CD4-positive, alpha-beta T cell treated with Interleukin-1 beta for 1 hour (primary cell): ENCODE measurements at regions not wholly inside any gene's neighbourhood (a gene's known extent, or its start where the extent isn't known, plus 50 kb on each side); places are given as distances from the start of the nearest gene placed in this dataset.
"Not testable (repeated sequence)": the region's sequence is repeated elsewhere in the genome, so short reads cannot be mapped to it uniquely, and the experiment has no call there.

Experiments
- DNase-seq, 2 donors: peaks; one replicate each; pipeline ENCODE4 v3.0.0-alpha.2; 2020 to 2022

DNA sequence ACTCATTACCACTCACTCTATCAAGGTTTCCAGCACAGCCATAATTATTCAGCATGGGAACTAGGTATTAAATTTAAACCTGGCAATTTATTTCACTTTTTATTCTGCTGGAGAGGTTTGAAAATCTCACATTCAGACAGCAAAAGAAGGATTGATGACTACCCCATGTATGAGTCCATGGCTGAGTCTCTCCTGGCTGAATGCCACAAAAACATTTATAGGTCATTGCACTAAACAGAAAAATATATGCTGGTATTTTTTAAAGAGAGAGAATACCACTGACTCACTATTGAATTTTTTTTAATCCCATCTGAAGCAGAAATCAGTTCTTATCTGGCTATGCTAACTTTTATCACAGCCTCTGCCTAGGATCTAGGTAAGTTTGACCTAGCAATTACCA lies 336.3 kb downstream of the PPP1R3A start:
- no peak for DNase-seq

- not testable (repeated sequence) for DNase-seq
Observed at GRCh38 chr7:113563257-113563656, 355.6 kb downstream of the PPP1R3A start.

GRCh38 chr7:113562801-113563200 lies 356.0 kb downstream of the PPP1R3A start:
- DNase-seq = no peak

DNA sequence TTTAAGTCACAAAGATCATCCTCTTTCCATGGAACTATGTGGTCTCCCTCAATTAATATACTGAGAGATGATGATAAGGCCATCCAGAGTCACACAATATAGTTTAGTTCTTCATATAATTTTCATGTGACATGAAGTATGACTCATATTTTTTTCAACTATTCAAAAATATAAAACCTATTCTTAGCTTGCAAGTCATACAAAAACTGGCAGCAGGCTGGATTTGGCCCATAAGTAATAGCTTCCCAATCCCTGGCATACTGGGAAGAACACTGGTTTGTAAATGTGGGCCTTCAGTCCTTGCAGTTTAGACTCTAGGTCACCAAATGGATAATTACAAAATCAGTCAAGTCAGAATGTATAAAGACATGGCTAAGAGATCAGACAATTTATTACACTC lies 356.6 kb downstream of the PPP1R3A start:
- no peak for DNase-seq

- no peak for DNase-seq
Observed at GRCh38 chr7:113561446-113561845, 357.4 kb downstream of the PPP1R3A start.

GRCh38 chr7:113550966-113551365 lies 367.8 kb downstream of the PPP1R3A start:
- DNase-seq = no peak

- no peak for DNase-seq
Observed at GRCh38 chr7:113548561-113548960, 370.2 kb downstream of the PPP1R3A start.

DNA sequence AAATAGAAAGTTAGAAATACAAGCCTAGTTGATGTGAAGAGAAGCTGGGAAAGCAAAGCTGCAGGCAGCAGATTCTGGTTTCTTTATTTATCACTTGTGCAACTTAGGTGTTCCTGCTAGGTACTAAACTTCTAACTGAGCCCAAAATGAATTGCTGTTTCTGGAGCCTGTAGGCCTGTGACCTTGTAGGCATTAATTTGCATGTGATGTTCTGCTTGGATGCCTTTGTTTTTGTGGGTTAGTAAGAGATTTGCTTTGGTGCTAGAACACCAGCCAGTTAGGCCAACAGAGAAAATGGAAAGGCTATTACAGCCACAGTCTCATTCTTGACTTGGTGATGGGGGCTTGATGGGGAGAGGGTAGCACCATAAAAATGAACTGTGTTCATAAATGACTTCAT lies 370.7 kb downstream of the PPP1R3A start:
- no peak for DNase-seq

GRCh38 chr7:113521468-113521867 lies 397.3 kb downstream of the PPP1R3A start:
- DNase-seq = no peak

DNA sequence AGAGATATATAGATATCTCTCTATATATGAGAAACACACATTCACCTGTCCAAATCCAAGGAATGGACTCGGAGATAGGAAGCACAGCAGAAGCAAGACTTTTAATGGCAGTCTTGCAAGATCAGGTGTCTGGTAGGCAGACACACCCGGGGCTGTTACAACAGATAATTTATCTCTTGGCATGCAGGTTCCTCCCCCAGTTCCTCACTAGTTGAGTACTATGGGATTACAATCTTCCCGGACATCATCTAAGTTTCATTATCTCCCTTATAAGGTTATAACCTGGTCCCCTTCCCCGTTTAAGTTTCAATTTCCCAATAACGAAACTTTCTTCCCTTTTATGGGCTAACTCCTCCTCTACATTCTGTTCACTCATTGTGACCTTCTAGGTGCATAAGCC lies 399.3 kb downstream of the PPP1R3A start:
- DNase-seq = no peak

- no peak for DNase-seq
Observed at GRCh38 chr7:113504691-113505090, 386.3 kb upstream of the SMIM30 start.

GRCh38 chr7:113504142-113504541 lies 385.8 kb upstream of the SMIM30 start:
- DNase-seq = no peak

DNA sequence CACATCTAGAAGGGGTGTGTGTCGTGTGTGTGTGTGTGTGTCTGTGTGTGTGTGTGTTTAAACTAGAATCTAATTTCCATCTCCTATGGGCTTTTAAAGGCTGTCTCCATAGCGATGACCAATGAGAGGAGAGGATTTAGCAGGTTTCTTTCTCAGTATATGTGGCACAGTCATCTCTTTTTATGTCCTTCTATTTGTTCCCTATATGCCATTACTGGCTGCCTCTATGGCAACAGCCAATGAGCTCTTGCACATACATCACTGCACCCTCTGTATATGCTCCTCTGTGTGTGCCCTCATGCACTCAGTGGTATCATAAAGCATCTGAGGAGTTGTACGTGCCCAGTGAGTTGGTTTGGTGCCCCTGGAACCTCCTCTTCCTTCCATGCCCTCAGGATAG lies 378.2 kb upstream of the SMIM30 start:
- DNase-seq = not testable (repeated sequence)

DNA sequence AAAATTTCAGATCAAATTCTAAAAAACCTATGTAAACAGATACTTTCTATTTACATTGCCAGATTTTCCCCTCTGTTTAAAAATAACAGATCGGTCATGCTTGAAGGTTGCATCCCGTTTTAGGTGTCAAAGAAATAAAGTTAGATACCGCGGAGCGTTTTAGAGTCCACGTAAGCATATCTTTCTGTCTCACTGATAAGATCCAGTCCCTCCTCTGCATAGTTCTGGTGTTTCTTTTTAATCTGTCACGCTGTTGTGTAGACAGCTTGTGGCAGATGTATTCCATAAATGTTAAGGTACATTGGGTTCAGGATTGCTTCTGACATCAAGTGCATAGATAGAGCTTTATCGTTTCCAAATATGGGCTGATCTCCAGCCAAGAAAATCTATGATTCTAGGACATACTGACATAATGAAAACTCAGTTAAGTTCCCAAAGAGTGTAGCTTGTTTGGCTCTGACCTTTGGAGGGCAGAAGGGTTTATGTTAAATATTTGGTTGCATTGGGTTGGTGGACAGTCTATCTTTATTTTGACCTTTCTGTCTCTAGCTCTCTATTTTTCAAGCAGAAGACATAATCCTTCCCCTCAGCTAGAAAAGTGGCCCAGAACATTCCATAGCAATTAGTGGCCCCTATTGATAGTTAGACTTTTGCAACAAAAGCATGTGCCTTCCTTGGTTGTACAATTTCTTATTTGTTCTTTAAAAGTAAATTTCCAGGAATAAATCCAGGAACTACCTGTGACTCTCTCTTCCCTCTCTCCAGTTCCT lies 376.6 kb upstream of the SMIM30 start:
- DNase-seq = not testable (repeated sequence)

GRCh38 chr7:113491305-113491704 lies 373.0 kb upstream of the SMIM30 start:
- no peak for DNase-seq

- DNase-seq = no peak
Observed at GRCh38 chr7:113487925-113488731, 369.8 kb upstream of the SMIM30 start.

DNA sequence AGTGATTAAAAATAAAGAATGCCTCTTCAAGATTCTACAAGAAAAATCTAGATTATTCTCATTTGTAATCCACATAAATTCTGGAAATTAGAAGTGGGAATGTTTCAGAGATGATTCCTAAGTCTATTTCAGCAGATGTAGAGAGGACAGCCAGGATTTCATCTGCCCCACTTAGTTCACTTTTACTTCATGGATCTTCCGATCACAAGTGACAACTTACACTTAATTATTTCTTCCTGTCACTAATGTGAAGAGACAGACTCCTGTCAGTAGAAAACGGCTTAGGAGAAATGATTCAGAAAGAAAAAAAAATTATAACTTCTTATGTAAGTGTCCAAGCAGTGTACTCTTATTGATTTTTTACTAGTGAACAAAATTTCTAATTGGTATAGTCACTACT lies 368.2 kb upstream of the SMIM30 start:
- no peak for DNase-seq

GRCh38 chr7:113483657-113484056 lies 365.3 kb upstream of the SMIM30 start:
- DNase-seq = no peak

DNA sequence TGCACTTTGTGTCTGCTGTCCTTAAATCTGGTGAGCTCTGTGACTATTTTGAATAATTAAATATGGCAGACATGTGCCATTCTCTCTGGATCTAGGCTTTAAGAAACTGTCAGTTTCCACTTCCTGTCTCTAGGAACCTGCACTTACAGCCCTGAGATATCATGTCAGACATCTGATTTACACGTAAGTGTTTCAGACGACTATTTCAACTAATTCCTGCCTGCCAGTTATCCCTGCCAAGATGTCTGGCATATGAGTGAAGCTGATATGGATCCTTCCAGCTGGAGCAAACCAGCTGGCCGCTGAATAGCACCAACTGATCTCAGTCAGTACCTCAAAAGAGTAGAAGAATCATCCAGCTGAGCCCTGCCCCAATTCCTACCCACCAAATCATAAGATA lies 362.2 kb upstream of the SMIM30 start:
- no peak for DNase-seq

GRCh38 chr7:113464096-113464855 lies 345.9 kb upstream of the SMIM30 start:
- no peak for DNase-seq

DNA sequence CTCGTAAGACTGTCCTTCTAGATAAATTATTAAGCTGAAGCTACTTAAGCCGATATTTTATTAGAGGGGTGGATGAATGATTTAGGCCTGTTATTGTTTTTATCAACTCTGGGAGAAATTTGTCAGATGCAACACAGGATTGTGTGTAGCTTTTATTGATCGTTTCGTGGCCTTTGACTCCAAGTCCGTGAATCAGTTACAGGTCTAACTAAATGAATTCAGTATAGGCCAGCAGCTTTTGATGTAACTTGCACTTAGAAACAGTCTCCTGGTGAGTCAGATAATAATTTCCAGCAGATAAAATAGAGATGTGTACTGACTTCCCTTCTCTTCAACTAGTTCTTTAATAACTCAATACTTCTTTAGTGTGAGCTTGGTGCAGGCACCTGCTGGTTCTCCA lies 341.7 kb upstream of the SMIM30 start:
- no peak for DNase-seq

DNA sequence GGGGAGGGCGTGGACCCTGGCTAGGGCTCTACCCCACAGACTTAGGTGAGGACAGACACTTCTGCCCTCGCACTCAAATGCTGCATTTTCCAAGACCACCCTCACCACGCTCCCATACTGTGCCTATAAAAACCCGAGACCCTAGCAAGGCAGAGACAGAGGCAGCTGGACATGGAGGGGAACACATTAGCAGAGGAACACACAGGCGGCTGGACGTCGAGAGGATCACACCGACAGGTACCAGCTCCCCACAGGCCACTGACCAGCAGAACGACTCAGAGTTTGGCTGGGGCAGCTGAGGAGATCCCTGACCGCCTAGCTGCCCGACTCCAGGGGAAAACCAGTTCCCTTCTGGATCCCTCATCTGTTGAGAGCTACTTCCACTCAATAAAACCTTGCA lies 338.2 kb upstream of the SMIM30 start:
- DNase-seq = no peak

DNA sequence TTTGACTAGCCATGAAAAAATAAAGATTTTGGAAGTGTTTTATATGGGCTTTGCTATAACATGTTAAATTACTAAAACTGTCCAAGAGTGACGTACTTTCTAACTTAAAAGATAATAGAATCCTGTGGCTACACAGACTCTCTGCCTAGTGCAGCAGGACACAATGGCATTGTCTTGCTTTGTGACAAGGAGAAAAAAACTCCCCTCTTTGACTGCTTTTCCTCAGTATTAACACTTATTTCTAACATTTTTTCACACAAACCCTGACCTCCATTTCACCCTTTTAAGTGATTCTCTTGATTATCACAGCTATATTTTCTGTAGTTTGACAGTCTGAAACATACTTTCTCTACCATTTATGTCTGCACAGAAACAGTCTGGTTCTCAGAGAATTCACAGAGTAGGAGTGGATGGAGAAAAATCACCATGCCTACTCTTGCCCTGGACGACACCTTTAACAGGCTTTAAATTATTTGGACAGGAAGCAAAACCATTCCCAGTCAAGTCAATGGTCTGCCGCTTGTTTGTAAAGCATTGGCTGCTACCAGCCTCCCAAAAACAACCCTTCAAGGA lies 336.3 kb upstream of the SMIM30 start:
- DNase-seq = no peak
